ENCODE measurements at regions not wholly inside any gene's neighbourhood (a gene's known extent, or its start where the extent isn't known, plus 50 kb on each side); places are given as distances from the start of the nearest gene placed in this dataset.

- Histone ChIP-seq H3K14ac (ENCODE audit: insufficient read depth, low read length) (no peak overlapping the region), H3K9ac (ENCODE audit: extremely low read depth, insufficient read length, low read length) (no peak overlapping the region), H3K23ac (ENCODE audit: insufficient read length, low read depth, low read length) (no peak overlapping the region), H2BK20ac (ENCODE audit: low read depth, low read length, poor library complexity, severe bottlenecking) (no peak overlapping the region), H3K4me1 (ENCODE audit: insufficient read depth, low read length) (no peaks in the 10 kb centered on the region), H3K56ac (ENCODE audit: insufficient read length, low read depth, low read length) (no peak overlapping the region), H3K79me2 (ENCODE audit: insufficient read depth, low read length) (no peaks in the 10 kb centered on the region), H3K18ac (ENCODE audit: insufficient read length, low read depth, low read length) (no peak overlapping the region), H2BK120ac (ENCODE audit: low read depth, low read length, poor library complexity, severe bottlenecking) (no peak overlapping the region), H4K91ac (ENCODE audit: insufficient read length, low read depth, low read length) (no peak overlapping the region), H2AK5ac (ENCODE audit: insufficient read length, low read length) (no peak overlapping the region), H2BK12ac (ENCODE audit: insufficient read length, low read depth, low read length) (no peak overlapping the region), H3T11ph (ENCODE audit: low read length) (no peak overlapping the region), H4K5ac (ENCODE audit: insufficient read length, low read depth, low read length) (no peak overlapping the region), H4K8ac (replicated peaks; ENCODE audit: insufficient read length, low read depth, low read length) (no peak overlapping the region), H2BK15ac (ENCODE audit: low read depth, low read length) (no peak overlapping the region), H3K4me2 (ENCODE audit: insufficient read depth, insufficient read length, low read length) (no peak overlapping the region), H3K27me3 (ENCODE audit: insufficient read depth, low read length) (no peaks in the 10 kb centered on the region), H3K9me3 (ENCODE audit: control insufficient read depth, low read depth, low read length) (no peaks in the 10 kb centered on the region), H3K23me2 (ENCODE audit: insufficient read length, low read depth, low read length, poor library complexity, severe bottlenecking) (no peaks in the 10 kb centered on the region), H3K27ac (ENCODE audit: insufficient read length, low read depth, low read length) (no peak overlapping the region), H2BK5ac (ENCODE audit: insufficient read length, low read length) (no peak overlapping the region), H4K20me1 (ENCODE audit: control insufficient read depth, insufficient read depth, insufficient read length) (no peaks in the 10 kb centered on the region), H3K79me1 (ENCODE audit: insufficient read depth, low read depth, low read length, poor library complexity, severe bottlenecking) (no peaks in the 10 kb centered on the region), H2AFZ (ENCODE audit: low read length) (no peak overlapping the region), H3K4ac (ENCODE audit: low read depth, low read length) (no peak overlapping the region)
- Mint-ChIP-seq H3K9me3 (peaks cover 0 to 4% of the 10 kb centered on the region in 2 experiments; a peak in 2 of 5 replicates), H3K27me3 (ENCODE audit: low read depth) (peaks cover 15% of the 10 kb centered on the region), H3K36me3 (ENCODE audit: insufficient read depth in 1 of 3, low read depth in 3 of 3) (no peaks in the 10 kb centered on the region), H3K27ac (no peak overlapping the region; a peak in 1 of 7 replicates), H3K4me1 (no peaks in the 10 kb centered on the region), H3K4me3 (no peak overlapping the region)
- TF ChIP-seq, protein P1, sequence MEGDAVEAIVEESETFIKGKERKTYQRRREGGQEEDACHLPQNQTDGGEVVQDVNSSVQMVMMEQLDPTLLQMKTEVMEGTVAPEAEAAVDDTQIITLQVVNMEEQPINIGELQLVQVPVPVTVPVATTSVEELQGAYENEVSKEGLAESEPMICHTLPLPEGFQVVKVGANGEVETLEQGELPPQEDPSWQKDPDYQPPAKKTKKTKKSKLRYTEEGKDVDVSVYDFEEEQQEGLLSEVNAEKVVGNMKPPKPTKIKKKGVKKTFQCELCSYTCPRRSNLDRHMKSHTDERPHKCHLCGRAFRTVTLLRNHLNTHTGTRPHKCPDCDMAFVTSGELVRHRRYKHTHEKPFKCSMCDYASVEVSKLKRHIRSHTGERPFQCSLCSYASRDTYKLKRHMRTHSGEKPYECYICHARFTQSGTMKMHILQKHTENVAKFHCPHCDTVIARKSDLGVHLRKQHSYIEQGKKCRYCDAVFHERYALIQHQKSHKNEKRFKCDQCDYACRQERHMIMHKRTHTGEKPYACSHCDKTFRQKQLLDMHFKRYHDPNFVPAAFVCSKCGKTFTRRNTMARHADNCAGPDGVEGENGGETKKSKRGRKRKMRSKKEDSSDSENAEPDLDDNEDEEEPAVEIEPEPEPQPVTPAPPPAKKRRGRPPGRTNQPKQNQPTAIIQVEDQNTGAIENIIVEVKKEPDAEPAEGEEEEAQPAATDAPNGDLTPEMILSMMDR (conservative IDR thresholded peaks at IDR 0.05): no peak
- WGBS (ENCODE audit: extremely low coverage, insufficient read length, low lambda C conversion rate): no CpG with 5 or more reads among the region's 3 CpGs
- DNase-seq: no peak
Observed at GRCh38 chr3:43795491-43795890, 104.8 kb downstream of the ABHD5 start.

Data from H9 (cell line).